NB4 (cell line): ENCODE measurements at regions not wholly inside any gene's neighbourhood (a gene's known extent, or its start where the extent isn't known, plus 50 kb on each side); places are given as distances from the start of the nearest gene placed in this dataset.

ENCODE experiments used
- DNase-seq: peaks from one replicate; pipeline ENCODE4 v3.0.0; 2010; ENCODE audit warnings: low read depth
- H3K4me3 ChIP-seq: one replicate; pipeline ENCODE4 v1.5.1; 2011; ENCODE audit warnings: mild to moderate bottlenecking, low read depth, low read length, moderate library complexity
- MYC ChIP-seq: IDR thresholded peaks from 2 replicates; pipeline ENCODE4 v1.6.1; 2011; ENCODE audit warnings: low read depth, low read length
- POLR2A ChIP-seq: IDR thresholded peaks from 2 replicates; pipeline ENCODE4 v1.6.1; 2011; ENCODE audit warnings: mild to moderate bottlenecking; ENCODE audit not compliant: insufficient read length; ENCODE audit errors: extremely low read depth
- TF ChIP-seq, protein P1 (sequence below): IDR thresholded peaks from one replicate; pipeline ENCODE4 v1.5.1; 2012; ENCODE audit warnings: low read depth, low read length
- TF ChIP-seq, protein P2 (sequence below): IDR thresholded peaks from 2 replicates; pipeline ENCODE4 v1.6.1; 2011; ENCODE audit warnings: low read depth, low read length

DNA sequence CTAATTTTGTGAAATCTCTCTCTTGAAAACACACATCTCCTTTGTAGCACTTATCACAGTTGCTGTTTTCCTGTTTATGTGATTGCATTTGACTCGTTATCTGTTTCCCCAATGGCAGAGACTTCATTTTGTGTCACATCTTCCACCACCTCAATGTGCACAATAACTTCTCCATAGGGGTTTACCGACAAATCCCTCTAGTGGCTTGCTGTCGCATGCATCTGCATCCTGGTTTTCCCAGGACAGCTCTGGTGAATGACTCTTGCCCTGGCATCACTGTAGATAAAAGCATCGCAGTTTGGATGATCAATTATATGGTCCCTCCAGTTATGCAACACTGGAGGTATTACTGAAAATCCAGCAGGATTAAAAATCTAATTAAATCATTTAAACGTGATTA, 206.5 kb upstream of the BTBD3 start:
- TF ChIP-seq MYC, result no peak
- TF ChIP-seq, protein P1, sequence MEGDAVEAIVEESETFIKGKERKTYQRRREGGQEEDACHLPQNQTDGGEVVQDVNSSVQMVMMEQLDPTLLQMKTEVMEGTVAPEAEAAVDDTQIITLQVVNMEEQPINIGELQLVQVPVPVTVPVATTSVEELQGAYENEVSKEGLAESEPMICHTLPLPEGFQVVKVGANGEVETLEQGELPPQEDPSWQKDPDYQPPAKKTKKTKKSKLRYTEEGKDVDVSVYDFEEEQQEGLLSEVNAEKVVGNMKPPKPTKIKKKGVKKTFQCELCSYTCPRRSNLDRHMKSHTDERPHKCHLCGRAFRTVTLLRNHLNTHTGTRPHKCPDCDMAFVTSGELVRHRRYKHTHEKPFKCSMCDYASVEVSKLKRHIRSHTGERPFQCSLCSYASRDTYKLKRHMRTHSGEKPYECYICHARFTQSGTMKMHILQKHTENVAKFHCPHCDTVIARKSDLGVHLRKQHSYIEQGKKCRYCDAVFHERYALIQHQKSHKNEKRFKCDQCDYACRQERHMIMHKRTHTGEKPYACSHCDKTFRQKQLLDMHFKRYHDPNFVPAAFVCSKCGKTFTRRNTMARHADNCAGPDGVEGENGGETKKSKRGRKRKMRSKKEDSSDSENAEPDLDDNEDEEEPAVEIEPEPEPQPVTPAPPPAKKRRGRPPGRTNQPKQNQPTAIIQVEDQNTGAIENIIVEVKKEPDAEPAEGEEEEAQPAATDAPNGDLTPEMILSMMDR, result no peak
- TF ChIP-seq POLR2A, result no peak
- TF ChIP-seq, protein P2, sequence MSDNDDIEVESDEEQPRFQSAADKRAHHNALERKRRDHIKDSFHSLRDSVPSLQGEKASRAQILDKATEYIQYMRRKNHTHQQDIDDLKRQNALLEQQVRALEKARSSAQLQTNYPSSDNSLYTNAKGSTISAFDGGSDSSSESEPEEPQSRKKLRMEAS, result no peak
- no peak overlapping the region for H3K4me3 ChIP-seq
- DNase-seq, result no peak

DNA sequence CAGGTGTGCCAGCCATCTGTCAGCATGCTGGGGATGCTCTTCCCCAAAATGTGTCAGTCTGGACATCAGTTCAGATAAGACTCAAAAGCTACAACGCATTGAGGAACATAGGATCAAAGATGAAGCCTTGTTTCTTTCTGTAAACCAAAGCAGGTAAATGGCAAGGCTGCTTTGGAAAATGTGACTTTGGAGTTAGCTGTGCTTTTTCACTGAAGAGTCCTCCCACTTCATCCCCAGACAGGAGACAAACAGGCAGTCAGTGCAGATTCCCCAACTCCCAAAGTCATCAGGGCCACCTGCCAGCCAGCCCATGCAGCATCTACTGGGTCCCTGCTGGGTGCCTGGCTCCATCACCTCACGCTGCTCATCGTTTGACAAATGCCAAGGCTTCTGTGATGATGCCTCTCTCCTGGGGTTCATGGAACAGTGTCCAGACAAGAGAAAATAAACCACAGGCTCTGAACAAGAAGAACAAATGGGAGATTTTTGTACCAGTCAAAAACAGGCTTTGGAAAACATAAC, 205.0 kb upstream of the BTBD3 start:
- TF ChIP-seq, protein P1, result no peak
- TF ChIP-seq, protein P2, result no peak
- TF ChIP-seq POLR2A (no peak), MYC (no peak)
- no peak overlapping the region for H3K4me3 ChIP-seq
- DNase-seq, result no peak

DNA sequence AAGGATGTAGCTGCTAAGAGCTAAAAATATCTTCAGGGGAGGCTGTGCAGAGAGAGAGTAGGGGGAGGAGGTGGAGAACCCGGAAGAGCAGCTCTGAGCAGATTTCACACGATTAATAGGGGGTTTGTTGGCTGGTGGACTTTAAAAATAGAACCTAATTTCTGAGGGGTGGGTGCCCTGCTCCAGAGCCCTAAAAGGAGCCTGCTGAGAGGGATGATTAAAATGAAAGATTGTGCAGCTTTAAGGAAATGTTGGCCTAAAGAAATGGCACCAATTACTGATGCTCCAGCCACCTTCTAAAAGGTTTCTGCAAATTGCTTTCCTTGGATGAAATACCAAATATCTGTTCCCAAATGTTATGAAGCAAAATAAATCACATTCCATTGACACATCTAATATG, 202.8 kb upstream of the BTBD3 start:
- no peak for DNase-seq
- TF ChIP-seq POLR2A (no peak), MYC (no peak)
- TF ChIP-seq, protein P2, result no peak
- TF ChIP-seq, protein P1, result no peak
- H3K4me3 ChIP-seq, result no peak overlapping the region

DNA sequence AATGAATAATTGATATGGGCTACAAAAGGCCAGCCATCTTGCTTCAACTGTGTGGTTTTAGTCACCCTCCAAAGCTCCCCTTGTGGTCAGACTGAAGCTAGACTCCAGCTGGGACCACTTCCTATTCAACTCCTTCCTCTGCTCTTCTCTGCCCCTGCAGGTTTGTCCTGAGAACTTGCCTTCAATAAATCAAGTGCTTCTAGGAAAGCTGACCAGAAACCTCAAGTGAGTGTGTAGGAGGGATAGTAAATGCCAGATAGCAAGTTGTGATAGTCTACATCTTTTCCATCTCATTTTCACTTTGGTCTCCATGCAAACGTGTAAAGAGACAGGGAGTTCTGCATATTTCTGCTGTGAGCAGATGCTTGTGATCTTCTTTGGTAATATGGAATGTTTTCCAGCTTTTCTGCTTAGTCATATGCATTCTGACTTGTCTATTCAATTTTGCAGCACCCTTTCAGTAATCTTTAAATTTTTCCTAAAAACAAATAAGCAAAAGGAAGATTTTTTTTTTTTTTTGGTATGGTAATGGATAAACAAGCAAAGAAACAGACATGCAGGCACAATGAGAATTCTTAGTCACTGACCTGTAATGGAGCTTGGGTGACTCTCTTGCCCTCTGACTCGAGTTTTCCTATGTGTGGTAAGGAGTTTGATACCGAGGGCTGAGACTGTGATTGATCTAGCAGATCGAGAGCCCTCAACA, 201.3 kb upstream of the BTBD3 start:
- DNase-seq, result peak; percentile 84
- H3K4me3 ChIP-seq, result no peak overlapping the region
- TF ChIP-seq, protein P1, result peak; percentile 74
- TF ChIP-seq, protein P2, result no peak

DNA sequence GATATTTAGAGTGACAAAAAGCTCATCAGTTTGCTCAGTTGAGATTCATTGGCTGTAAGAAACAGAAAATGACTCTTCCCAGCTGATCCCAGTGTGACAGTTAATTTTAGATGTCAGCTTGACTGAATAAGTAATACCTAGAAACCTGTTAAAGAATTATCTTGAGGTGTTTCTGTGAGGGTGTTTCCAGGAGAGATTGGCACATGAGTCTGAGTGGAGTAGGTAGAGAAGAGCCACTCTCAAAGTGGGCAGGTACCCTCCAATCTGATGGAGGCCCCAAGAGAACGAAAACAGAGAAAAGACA, 200.8 kb upstream of the BTBD3 start:
- DNase-seq, result no peak
- TF ChIP-seq POLR2A (no peak), MYC (no peak)
- TF ChIP-seq, protein P2, result no peak
- TF ChIP-seq, protein P1, result no peak

DNA sequence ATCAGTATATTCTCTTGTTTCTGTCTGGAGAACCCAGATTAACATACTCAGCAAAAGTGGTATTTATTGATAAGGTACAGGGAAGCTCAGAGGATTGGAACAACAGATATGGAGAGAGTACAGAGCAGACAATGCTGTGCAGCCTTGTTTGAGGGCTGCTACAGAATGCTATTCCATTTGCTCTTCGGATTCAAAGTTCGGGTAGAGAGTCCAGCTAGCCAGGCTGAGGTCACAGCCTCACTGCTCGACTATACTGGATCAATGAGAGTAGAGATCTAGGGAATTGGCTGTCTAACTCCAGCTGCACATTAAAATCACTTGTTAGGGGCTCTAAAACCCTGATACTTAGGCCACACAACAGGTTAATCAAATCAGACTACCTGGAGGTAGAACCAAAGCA, 200.1 kb upstream of the BTBD3 start:
- H3K4me3 ChIP-seq, result no peak overlapping the region
- TF ChIP-seq, protein P2, result no peak
- TF ChIP-seq, protein P1, result no peak
- TF ChIP-seq MYC (no peak), POLR2A (no peak)

More for the DNA sequence above, 200.8 kb upstream of the BTBD3 start:
- H3K4me3 ChIP-seq, result no peak overlapping the region

More for the DNA sequence above, 200.1 kb upstream of the BTBD3 start:
- no peak for DNase-seq
